Panc1 (cell line): ENCODE measurements at regions not wholly inside any gene's neighbourhood (a gene's known extent, or its start where the extent isn't known, plus 50 kb on each side); places are given as distances from the start of the nearest gene placed in this dataset.

ENCODE experiments used
- CTCF ChIP-seq: fragments of 450-650 bp; IDR thresholded peaks from 2 replicates; pipeline ENCODE4 v1.5.1; 2017; ENCODE audit warnings: mild to moderate bottlenecking
- POLR2AphosphoS5 ChIP-seq: IDR thresholded peaks from 2 replicates; pipeline ENCODE4 v1.6.1; 2012; ENCODE audit warnings: mild to moderate bottlenecking, low read depth, low read length, moderate library complexity

DNA sequence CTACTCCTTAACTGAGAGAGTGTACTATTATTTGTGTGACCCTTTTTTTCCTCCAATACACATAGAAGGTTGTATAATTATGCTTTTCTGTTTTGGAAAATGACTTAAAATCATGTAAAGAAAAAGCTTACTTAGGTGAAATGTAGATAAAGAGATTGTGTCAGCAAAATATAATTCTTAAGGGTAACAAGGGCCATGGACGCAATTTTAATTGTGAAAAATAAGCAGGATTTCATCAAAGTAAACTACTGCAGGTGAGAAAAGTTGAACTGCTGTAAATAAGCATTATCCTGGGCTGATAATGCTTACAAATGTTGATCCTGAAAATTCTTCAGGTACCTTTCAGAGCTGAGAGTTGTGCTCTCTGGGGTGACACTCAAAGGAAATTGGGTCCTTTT, 141.5 kb downstream of the RPIA start:
- TF ChIP-seq CTCF (no peak), POLR2AphosphoS5 (no peak)
